ENCODE measurements at regions not wholly inside any gene's neighbourhood (a gene's known extent, or its start where the extent isn't known, plus 50 kb on each side); places are given as distances from the start of the nearest gene placed in this dataset.

DNA sequence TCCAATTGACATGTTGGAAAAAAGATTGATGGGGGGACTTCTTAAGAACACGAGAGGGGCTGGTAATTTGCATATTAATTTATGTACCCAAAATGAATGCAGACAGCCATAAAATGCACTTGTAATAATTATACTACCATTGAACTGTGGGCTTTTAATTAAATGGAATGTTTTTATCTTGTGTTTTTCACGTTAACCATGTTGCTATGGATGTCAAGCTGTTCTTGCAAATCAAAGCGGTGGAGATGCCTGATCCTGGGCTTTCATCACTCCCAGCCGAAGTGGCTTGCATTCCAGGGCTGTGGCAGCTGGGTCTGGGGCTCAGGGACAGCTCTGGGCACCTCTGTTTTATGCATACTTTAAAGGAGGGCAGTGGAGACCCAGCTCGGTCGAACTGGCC, 179.4 kb upstream of the TMTC4 start:
- WGBS, 2 donors, result 33 to 36% methylated on average over 6 of the region's 6 CpGs
- Histone ChIP-seq H3K4me1 (no peaks in the 10 kb centered on the region), H3K9me3 (no peaks in the 10 kb centered on the region), H3K27me3 (no peaks in the 10 kb centered on the region), H3K36me3 (ENCODE audit: low read depth, missing control alignments) (no peaks in the 10 kb centered on the region), H3K4me3 (no peak overlapping the region), H3K27ac (no peak overlapping the region)
- intact Hi-C loops (cut with DNase I; ENCODE audit: low total_unique reads), result no loop called here
- no peak for TF ChIP-seq POLR2A (IDR thresholded peaks at IDR 0.05)
- no peak for TF ChIP-seq CTCF (IDR thresholded peaks at IDR 0.05)
- no peak for DNase-seq

- Histone ChIP-seq H3K4me1 (no peaks in the 10 kb centered on the region), H3K27me3 (no peaks in the 10 kb centered on the region), H3K4me3 (no peak overlapping the region), H3K36me3 (ENCODE audit: low read depth, missing control alignments) (no peaks in the 10 kb centered on the region), H3K27ac (no peak overlapping the region), H3K9me3 (no peaks in the 10 kb centered on the region)
- WGBS, 2 donors, result 72 to 76% methylated on average over 5 of the region's 5 CpGs
- TF ChIP-seq CTCF (IDR thresholded peaks at IDR 0.05) (no peak), POLR2A (IDR thresholded peaks at IDR 0.05) (no peak)
- intact Hi-C loops (cut with DNase I; ENCODE audit: low total_unique reads), result no loop called here
- no peak for DNase-seq
Measured at GRCh38 chr13:100853434-100853833, 178.8 kb upstream of the TMTC4 start.

DNA sequence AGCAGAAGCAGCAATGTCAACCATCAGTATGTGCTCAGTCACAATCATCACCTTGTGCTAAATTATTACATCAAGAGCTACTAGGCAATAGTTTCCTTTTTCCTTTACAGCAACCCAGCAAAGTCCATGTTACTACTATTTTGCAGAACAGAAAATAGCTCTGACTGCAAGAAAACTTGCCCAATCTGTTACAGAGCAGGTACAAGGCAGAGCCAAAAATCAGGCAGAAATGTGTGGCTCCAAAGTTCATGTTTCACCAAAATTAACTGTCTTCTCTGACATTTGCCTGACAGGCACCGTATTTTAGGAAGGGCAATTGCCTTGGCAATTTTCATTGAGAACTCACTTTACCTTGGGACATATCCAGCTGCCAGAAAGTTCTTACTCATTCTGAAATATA, 177.6 kb upstream of the TMTC4 start:
- 73 to 82% methylated on average over 1 of the region's 1 CpG for WGBS, 2 donors
- no peaks in the 10 kb centered on the region for H3K4me1 ChIP-seq
- no peaks in the 10 kb centered on the region for H3K36me3 ChIP-seq (ENCODE audit: low read depth, missing control alignments)
- no peak for DNase-seq
- H3K27ac ChIP-seq, result no peak overlapping the region
- H3K9me3 ChIP-seq, result no peaks in the 10 kb centered on the region
- intact Hi-C loops (cut with DNase I; ENCODE audit: low total_unique reads), result no loop called here
- H3K4me3 ChIP-seq, result no peak overlapping the region
- TF ChIP-seq CTCF (IDR thresholded peaks at IDR 0.05) (no peak), POLR2A (IDR thresholded peaks at IDR 0.05) (no peak)
- H3K27me3 ChIP-seq, result no peaks in the 10 kb centered on the region

DNA sequence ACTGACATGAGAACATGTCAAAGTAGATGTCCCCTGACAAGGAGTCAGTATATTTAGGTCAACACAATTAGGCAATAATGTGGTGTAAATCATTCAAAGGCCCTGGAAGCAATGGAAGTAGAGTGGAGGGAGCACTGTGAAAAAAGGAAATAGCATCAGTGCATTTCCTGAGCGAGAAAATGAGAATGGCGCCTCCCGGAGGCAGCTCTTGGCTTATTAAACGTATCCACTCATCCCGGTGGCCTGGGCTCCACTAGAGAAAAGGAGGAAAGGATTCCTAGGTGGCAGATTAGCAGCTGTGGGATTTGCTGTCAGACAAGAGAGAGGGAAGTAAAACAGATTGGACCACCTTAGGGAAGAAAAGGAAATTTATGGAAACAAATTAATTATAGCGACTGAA, 173.7 kb upstream of the TMTC4 start:
- TF ChIP-seq POLR2A (IDR thresholded peaks at IDR 0.05) (no peak), CTCF (IDR thresholded peaks at IDR 0.05) (no peak)
- no peak overlapping the region for H3K4me3 ChIP-seq
- intact Hi-C loops (cut with DNase I; ENCODE audit: low total_unique reads), result no loop called here
- H3K27me3 ChIP-seq, result no peaks in the 10 kb centered on the region
- H3K9me3 ChIP-seq, result no peaks in the 10 kb centered on the region
- no peaks in the 10 kb centered on the region for H3K36me3 ChIP-seq (ENCODE audit: low read depth, missing control alignments)
- no peaks in the 10 kb centered on the region for H3K4me1 ChIP-seq
- WGBS, 2 donors, result 89 to 90% methylated on average over 6 of the region's 6 CpGs
- H3K27ac ChIP-seq, result no peak overlapping the region
- DNase-seq, result no peak

- Histone ChIP-seq H3K27ac (no peak overlapping the region), H3K36me3 (ENCODE audit: low read depth, missing control alignments) (no peaks in the 10 kb centered on the region), H3K27me3 (no peaks in the 10 kb centered on the region), H3K9me3 (no peaks in the 10 kb centered on the region), H3K4me3 (no peak overlapping the region), H3K4me1 (no peaks in the 10 kb centered on the region)
- intact Hi-C loops (cut with DNase I; ENCODE audit: low total_unique reads), result no loop called here
- TF ChIP-seq POLR2A (IDR thresholded peaks at IDR 0.05), result no peak
- TF ChIP-seq CTCF (IDR thresholded peaks at IDR 0.05), result no peak
- DNase-seq, result no peak
- WGBS, 2 donors, result 46 to 48% methylated on average over 3 of the region's 3 CpGs
Measured at GRCh38 chr13:100845128-100845757, 170.6 kb upstream of the TMTC4 start.
